ENCODE measurements at regions not wholly inside any gene's neighbourhood (a gene's known extent, or its start where the extent isn't known, plus 50 kb on each side); places are given as distances from the start of the nearest gene placed in this dataset.

GRCh38 chr7:69198250-69198649 lies 400.0 kb upstream of the AUTS2 start:
- no peak overlapping the region for H3K27ac ChIP-seq
- TF ChIP-seq, protein P1, sequence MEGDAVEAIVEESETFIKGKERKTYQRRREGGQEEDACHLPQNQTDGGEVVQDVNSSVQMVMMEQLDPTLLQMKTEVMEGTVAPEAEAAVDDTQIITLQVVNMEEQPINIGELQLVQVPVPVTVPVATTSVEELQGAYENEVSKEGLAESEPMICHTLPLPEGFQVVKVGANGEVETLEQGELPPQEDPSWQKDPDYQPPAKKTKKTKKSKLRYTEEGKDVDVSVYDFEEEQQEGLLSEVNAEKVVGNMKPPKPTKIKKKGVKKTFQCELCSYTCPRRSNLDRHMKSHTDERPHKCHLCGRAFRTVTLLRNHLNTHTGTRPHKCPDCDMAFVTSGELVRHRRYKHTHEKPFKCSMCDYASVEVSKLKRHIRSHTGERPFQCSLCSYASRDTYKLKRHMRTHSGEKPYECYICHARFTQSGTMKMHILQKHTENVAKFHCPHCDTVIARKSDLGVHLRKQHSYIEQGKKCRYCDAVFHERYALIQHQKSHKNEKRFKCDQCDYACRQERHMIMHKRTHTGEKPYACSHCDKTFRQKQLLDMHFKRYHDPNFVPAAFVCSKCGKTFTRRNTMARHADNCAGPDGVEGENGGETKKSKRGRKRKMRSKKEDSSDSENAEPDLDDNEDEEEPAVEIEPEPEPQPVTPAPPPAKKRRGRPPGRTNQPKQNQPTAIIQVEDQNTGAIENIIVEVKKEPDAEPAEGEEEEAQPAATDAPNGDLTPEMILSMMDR (conservative IDR thresholded peaks at IDR 0.05) = no peak
- TF ChIP-seq ZFX (IDR thresholded peaks at IDR 0.05) = no peak

DNA sequence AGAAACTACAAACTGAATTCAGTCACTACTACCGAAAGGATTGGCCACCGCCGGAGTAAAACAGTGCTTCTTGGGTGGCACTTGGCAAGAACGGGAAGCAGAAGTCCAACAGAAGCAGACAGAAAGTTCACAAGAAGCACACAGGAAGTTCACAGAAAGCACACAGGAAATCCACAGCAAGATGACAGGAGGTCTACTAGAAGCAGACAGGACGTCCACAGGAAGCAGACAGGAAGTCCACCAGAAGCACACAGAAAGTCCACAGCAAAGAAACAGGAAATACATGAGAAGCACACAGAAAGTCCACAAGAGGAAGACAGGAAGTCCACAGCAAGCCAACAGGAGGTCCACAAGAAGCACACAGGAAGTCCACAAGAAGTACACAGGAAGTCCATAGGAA lies 399.2 kb upstream of the AUTS2 start:
- no peak overlapping the region for H3K27ac ChIP-seq
- TF ChIP-seq ZFX (IDR thresholded peaks at IDR 0.05) = no peak
- TF ChIP-seq, protein P1 (conservative IDR thresholded peaks at IDR 0.05) = no peak

DNA sequence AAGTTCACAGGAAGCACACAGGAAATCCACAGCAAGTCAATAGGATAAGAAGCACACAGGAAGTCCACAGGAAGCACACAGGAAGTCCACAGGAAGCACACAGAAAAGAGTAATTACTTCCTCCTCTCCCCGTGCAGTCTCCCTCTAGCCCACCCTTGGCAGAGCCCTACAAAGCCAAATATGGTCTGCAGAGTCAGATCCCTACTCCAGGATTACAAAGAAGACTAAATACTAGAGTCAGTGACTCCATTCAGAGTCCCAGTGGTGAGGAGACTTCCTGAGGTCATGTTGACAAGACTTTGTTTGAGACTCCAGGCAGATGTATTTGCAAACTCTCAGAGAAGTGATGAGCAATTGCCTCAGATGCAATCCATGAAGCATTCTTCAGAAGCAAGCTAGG lies 398.6 kb upstream of the AUTS2 start:
- TF ChIP-seq, protein P1 (conservative IDR thresholded peaks at IDR 0.05) = no peak
- TF ChIP-seq ZFX (IDR thresholded peaks at IDR 0.05) = no peak
- no peak overlapping the region for H3K27ac ChIP-seq

GRCh38 chr7:69203871-69204270 lies 394.4 kb upstream of the AUTS2 start:
- no peak overlapping the region for H3K27ac ChIP-seq
- TF ChIP-seq, protein P1 (conservative IDR thresholded peaks at IDR 0.05) = no peak
- no peak for TF ChIP-seq ZFX (IDR thresholded peaks at IDR 0.05)

DNA sequence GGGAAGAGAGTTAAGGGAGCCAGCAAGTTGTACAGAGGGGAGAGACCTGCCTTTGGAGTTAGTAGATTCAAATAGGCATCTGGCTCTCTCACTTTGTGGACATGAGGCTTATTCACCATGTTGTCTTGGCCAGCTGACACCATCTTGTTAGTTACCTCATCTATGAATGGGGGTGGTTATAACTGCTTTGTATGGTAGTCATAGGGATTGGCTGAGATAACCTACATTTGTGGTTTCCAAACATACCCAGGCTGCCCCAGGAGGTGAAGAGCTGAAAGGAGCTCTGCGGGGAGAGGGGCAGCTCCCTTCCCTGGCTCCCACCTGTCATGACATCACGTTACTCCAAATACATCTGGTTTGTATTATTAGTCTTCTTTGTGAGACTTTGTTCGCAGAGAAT lies 393.3 kb upstream of the AUTS2 start:
- no peak overlapping the region for H3K27ac ChIP-seq
- TF ChIP-seq, protein P1 (conservative IDR thresholded peaks at IDR 0.05) = no peak
- no peak for TF ChIP-seq ZFX (IDR thresholded peaks at IDR 0.05)

- TF ChIP-seq, protein P1 (conservative IDR thresholded peaks at IDR 0.05) = no peak
- TF ChIP-seq ZFX (IDR thresholded peaks at IDR 0.05) = no peak
- H3K27ac ChIP-seq = no peak overlapping the region
Observed at GRCh38 chr7:69205581-69205980, 392.7 kb upstream of the AUTS2 start.

DNA sequence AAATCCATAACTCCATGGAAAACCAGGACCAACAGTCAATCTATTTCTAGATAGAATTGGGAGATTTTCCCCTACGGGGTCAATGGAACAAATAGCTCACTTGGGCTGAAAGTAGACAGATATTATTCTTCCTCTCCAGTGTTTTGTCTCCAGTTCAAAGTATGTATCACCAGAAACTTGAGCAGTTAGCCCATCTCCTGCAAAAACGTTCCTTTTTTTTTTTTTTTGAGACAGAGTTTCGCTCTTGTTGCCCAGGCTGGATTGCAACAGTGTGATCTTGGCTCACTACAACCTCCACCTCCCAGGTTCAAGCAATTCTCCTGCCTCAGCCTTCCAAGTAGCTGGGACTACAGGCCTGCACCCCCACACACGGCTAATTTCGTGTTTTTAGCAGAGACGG lies 390.0 kb upstream of the AUTS2 start:
- no peak overlapping the region for H3K27ac ChIP-seq
- no peak for TF ChIP-seq ZFX (IDR thresholded peaks at IDR 0.05)
- TF ChIP-seq, protein P1 (conservative IDR thresholded peaks at IDR 0.05) = no peak

All from C4-2B (cell line).